ENCODE measurements at regions not wholly inside any gene's neighbourhood (a gene's known extent, or its start where the extent isn't known, plus 50 kb on each side); places are given as distances from the start of the nearest gene placed in this dataset.

- TF ChIP-seq CTCF (optimal IDR thresholded peaks at IDR 0.05 in 1 of 3, IDR thresholded peaks at IDR 0.05 in 1 of 3, conservative IDR thresholded peaks at IDR 0.05 in 1 of 3; ENCODE audit: extremely low read depth in 1 of 3, insufficient read depth in 2 of 3, low read length in 3 of 3) (no peak), EZH2 (IDR thresholded peaks at IDR 0.05; ENCODE audit: low read length) (no peak)
- DNase-seq (ENCODE audit: low read depth, low spot score): peak; percentile 54
- no peak overlapping the region for H3K9ac ChIP-seq (ENCODE audit: control insufficient read depth, extremely low read depth, insufficient read depth, low read length)
- no peak overlapping the region for H3K4me3 ChIP-seq (ENCODE audit: control insufficient read depth in 2 of 3, extremely low read depth in 1 of 3, insufficient read depth in 2 of 3, low read depth in 1 of 3, low read length in 3 of 3)
- no peak overlapping the region for H3K4me2 ChIP-seq (ENCODE audit: control insufficient read depth, extremely low read depth, insufficient read depth, low read depth, low read length)
- H3K27ac ChIP-seq (ENCODE audit: control insufficient read depth, insufficient read depth, low read length): no peak overlapping the region
- no peaks in the 10 kb centered on the region for H3K9me3 ChIP-seq (ENCODE audit: control insufficient read depth, low read depth, low read length)
- no peaks in the 10 kb centered on the region for H3K27me3 ChIP-seq (ENCODE audit: control insufficient read depth, extremely low read depth, insufficient read depth, low read length)
- H3K79me2 ChIP-seq (ENCODE audit: control insufficient read depth, insufficient read depth, low read length): no peaks in the 10 kb centered on the region
- no peaks in the 10 kb centered on the region for H3K9me1 ChIP-seq (ENCODE audit: control insufficient read depth, extremely low read depth, insufficient read depth, low read length)
- no peaks in the 10 kb centered on the region for H3K36me3 ChIP-seq (ENCODE audit: control insufficient read depth in 2 of 2, extremely low read depth in 1 of 2, insufficient read depth in 2 of 2, low read length in 2 of 2)
- no peaks in the 10 kb centered on the region for H4K20me1 ChIP-seq (ENCODE audit: control insufficient read depth, extremely low read depth, insufficient read depth, low read length)
- H2AFZ ChIP-seq (ENCODE audit: control insufficient read depth, low read length): no peak overlapping the region
- dilution Hi-C loops (cut with MboI; ENCODE audit: extremely low pct_ligation_motif_present, low sequenced_read_pairs): no loop called here
- H3K4me1 ChIP-seq (ENCODE audit: control insufficient read depth, extremely low read depth, insufficient read depth, low read length): peaks cover 18% of the 10 kb centered on the region
- FAIRE-seq: peak; percentile 90
Measured at GRCh38 chr4:128571747-128572146, 237.8 kb upstream of the JADE1 start.

- no peak overlapping the region for H3K9ac ChIP-seq (ENCODE audit: control insufficient read depth, extremely low read depth, insufficient read depth, low read length)
- H3K36me3 ChIP-seq (ENCODE audit: control insufficient read depth in 2 of 2, extremely low read depth in 1 of 2, insufficient read depth in 2 of 2, low read length in 2 of 2): no peaks in the 10 kb centered on the region
- no peak overlapping the region for H3K27ac ChIP-seq (ENCODE audit: control insufficient read depth, insufficient read depth, low read length)
- H3K9me3 ChIP-seq (ENCODE audit: control insufficient read depth, low read depth, low read length): no peaks in the 10 kb centered on the region
- DNase-seq (ENCODE audit: low read depth, low spot score): no peak
- no peak overlapping the region for H2AFZ ChIP-seq (ENCODE audit: control insufficient read depth, low read length)
- no peak overlapping the region for H3K4me3 ChIP-seq (ENCODE audit: control insufficient read depth in 2 of 3, extremely low read depth in 1 of 3, insufficient read depth in 2 of 3, low read depth in 1 of 3, low read length in 3 of 3)
- H3K9me1 ChIP-seq (ENCODE audit: control insufficient read depth, extremely low read depth, insufficient read depth, low read length): no peaks in the 10 kb centered on the region
- TF ChIP-seq CTCF (optimal IDR thresholded peaks at IDR 0.05 in 1 of 3, IDR thresholded peaks at IDR 0.05 in 1 of 3, conservative IDR thresholded peaks at IDR 0.05 in 1 of 3; ENCODE audit: extremely low read depth in 1 of 3, insufficient read depth in 2 of 3, low read length in 3 of 3): no peak
- TF ChIP-seq EZH2 (IDR thresholded peaks at IDR 0.05; ENCODE audit: low read length): no peak
- FAIRE-seq: peak; percentile 93
- peaks cover 18% of the 10 kb centered on the region for H3K4me1 ChIP-seq (ENCODE audit: control insufficient read depth, extremely low read depth, insufficient read depth, low read length)
- H4K20me1 ChIP-seq (ENCODE audit: control insufficient read depth, extremely low read depth, insufficient read depth, low read length): no peaks in the 10 kb centered on the region
- no peaks in the 10 kb centered on the region for H3K27me3 ChIP-seq (ENCODE audit: control insufficient read depth, extremely low read depth, insufficient read depth, low read length)
- H3K4me2 ChIP-seq (ENCODE audit: control insufficient read depth, extremely low read depth, insufficient read depth, low read depth, low read length): no peak overlapping the region
- dilution Hi-C loops (cut with MboI; ENCODE audit: extremely low pct_ligation_motif_present, low sequenced_read_pairs): no loop called here
- no peaks in the 10 kb centered on the region for H3K79me2 ChIP-seq (ENCODE audit: control insufficient read depth, insufficient read depth, low read length)
Measured at GRCh38 chr4:128570387-128570975, 239.0 kb upstream of the JADE1 start.

Data from keratinocyte (primary cell).